Endothelial cell of hepatic sinusoid (primary cell): ENCODE measurements at regions not wholly inside any gene's neighbourhood (a gene's known extent, or its start where the extent isn't known, plus 50 kb on each side); places are given as distances from the start of the nearest gene placed in this dataset.
"Not testable (repeated sequence)": the region's sequence is repeated elsewhere in the genome, so short reads cannot be mapped to it uniquely, and the experiment has no call there.

Experiments
- in situ Hi-C: cut with HindIII; loops from 2 replicates; pipeline ENCODE4 v1.10.0; 2017; ENCODE audit warnings: low sequenced_read_pairs

- in situ Hi-C loops: no loop called here
Measured at GRCh38 chr13:91232716-91233115, 114.8 kb upstream of the MIR17HG start.

GRCh38 chr13:91233291-91233690 is 114.2 kb upstream of the MIR17HG start:
- in situ Hi-C loops: no loop called here

GRCh38 chr13:91236182-91236581 is 111.3 kb upstream of the MIR17HG start:
- in situ Hi-C loops: no loop called here

- in situ Hi-C loops: no loop called here
Measured at GRCh38 chr13:91236921-91237320, 110.6 kb upstream of the MIR17HG start.

DNA sequence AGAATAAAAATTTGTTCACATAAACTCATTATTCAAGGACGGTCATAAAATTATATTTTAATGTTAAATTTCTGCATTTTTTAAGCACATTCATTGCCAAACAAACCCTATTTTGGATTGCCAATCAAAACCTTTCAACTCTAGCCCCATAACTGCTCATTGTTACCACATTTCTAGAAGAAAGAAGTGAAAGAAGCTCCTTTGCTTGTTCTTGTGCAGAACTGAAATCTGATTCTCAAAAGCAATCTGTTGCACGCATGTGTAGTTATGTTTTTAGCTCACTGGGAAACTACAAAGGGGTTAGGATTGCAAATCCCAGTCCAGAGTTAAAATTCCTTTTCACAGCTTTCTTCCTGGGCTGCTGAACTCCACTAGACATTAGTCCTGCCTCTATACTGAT is 109.5 kb upstream of the MIR17HG start:
- in situ Hi-C loops: no loop called here

GRCh38 chr13:91240341-91240740 is 107.1 kb upstream of the MIR17HG start:
- in situ Hi-C loops: no loop called here

DNA sequence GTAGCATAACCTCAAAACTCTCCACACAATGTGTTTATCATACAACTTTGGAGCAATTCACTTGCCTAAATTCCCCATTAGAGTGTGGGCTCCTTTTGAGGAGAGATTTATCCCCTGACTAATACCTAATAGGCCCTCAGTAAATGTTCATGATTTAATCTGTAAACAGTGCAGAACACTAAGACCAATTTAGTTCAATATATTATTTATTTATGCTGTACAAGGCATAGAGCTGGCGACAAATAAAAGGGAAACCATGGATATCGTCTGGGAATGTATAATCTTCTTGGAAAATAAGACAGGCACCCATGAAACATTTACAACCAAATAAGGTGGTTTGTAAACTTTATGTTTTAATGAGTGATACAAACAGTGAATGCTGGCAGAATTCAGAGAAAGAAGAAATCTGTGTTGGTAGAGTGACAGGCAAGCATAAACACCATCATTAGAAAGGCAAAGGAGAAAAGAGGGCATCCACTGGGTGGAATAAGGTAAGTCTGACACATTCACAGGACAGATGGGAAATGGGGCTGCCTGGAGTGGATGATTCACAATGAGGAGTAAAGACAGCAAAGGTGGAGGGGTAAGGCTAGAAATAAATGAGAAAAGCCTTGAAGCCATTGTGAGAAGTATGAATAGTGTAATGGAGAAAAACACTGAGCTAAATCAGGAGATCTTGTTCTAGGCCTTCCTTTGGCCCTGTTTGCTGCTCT is 106.1 kb upstream of the MIR17HG start:
- in situ Hi-C loops: no loop called here

DNA sequence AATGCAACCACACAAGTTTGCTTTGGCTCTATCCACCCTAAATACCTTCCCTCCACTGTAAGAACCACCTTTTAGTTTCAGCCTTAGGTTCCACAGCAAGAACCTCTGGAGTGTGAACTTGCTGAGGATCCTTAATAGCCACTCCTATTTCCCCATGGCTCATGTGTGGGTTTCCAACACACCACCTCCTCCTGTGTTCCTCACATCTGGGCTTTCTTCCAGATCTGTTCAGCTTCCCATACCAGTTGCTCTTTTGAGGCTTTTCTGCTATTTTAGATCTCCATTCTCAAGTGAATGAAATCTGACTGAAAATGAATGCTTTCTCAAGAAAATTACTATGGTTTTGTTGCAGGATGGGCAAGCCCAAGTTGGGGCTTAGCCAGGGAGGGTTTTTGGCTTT is 104.8 kb upstream of the MIR17HG start:
- in situ Hi-C loops: no loop called here

DNA sequence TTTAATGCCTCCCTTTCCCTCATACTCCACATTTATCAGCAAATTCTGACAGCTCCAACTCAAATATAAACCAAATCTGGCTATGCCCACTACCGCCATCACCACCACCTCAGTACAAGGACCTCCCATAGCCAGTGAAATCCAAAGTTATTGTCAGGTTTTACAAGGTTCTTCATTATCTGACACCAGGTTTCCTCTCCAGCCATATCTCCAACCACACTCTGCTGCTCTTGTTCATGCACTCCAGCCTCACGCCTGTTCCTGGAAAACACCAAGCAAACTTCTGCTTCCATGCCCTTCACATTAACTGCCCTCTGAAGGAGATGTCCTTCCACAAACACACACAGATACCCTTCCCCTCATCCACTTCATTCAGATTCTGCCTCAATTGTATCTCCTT is 102.2 kb upstream of the MIR17HG start:
- in situ Hi-C loops: no loop called here

- in situ Hi-C loops: no loop called here
Measured at GRCh38 chr13:91247768-91248167, 99.7 kb upstream of the MIR17HG start.

GRCh38 chr13:91248249-91248648 is 99.2 kb upstream of the MIR17HG start:
- in situ Hi-C loops: no loop called here

- in situ Hi-C loops: no loop called here
Measured at GRCh38 chr13:91249370-91249769, 98.1 kb upstream of the MIR17HG start.

DNA sequence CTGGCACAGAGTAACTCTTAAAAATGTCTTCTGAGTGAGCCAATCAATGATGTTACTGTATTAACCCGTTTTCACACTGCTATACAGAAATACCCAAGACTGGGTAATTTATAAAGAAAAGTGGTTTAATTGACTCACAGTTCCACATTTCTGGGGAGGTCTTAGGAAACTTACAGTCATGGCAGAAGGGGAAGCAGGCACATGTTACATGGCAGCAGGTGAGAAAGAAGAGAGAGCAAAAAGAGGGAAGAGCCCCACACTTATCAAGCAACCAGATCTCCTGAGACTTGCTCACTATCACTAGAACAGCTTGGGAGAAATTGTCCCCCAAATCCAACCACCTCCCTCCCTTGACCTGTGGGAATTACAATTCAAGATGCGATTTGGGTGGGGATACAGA is 97.6 kb upstream of the MIR17HG start:
- in situ Hi-C loops: no loop called here

DNA sequence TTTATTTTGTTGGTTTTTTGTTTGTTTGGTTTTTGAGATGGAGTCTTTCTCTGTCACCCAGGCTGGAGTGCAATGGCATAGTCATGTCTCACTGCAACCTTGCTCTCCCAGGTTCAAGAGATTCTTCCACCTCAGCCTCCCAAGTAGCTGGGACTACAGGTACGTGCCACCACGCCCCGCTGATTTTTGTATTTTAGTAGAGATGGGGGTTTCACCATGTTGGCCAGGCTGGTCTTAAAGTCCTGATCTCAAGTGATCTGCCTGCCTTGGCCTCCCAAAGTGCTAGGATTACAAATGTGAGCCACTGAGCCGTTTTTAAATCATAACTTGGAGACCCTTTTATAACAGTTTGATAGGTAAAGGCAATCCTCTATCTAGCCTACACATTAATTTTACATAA is 95.9 kb upstream of the MIR17HG start:
- in situ Hi-C loops: not testable (repeated sequence)

DNA sequence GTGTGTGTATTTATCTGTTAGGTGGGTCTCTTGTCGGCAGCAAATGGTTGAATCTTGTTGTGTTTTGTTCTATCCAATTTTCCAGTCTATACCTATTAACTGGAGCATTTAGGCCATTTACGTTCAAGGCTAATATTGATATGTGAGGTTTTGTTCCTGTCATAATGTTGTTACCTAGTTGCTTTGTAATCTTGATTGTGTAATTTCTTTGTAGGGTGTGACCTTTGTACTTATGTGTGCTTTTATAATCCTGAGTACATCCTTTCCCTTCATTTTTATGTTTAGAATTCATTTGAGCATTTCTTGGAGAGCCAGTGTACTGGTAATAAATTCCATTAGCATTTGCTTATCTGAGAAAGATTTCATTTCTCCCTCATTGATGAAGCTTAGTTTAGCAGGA is 83.0 kb upstream of the MIR17HG start:
- in situ Hi-C loops: no loop called here

DNA sequence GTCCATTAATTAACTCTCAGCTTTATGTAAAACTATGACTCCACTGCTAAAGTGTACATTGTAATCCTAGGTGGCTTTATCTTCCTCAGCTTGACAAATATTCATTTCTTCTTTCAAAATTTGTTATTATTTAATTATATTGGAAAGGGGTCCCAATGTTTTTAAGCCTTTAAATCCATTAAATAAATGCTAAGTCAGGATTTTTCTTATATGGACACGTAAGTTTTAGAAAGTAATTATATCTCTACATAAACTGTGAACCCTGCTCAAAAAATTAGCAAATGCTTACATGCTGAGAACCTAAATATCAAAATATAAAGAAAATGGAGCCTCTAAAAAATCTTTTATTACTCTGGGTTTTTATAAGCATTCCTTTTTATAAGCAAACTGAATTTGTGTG is 78.2 kb upstream of the MIR17HG start:
- in situ Hi-C loops: no loop called here

DNA sequence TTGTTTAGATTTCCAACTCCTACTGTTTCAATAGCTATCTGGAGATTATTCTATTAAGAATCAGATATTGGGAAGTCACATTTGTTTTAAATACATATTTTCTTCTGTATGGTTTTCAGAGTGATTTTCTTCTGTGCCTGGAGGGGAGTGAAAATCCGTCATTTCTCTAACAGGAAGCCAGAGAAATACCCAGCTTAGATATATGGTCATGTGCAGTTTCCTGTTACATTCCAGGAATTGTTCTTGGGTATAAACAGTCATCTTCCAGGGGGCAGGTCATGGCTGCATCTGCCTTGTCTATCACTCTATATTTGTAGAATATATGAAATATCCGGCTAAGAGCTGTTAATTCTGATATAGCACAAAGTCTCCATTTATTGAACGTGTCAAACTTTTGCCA is 77.5 kb upstream of the MIR17HG start:
- in situ Hi-C loops: no loop called here

DNA sequence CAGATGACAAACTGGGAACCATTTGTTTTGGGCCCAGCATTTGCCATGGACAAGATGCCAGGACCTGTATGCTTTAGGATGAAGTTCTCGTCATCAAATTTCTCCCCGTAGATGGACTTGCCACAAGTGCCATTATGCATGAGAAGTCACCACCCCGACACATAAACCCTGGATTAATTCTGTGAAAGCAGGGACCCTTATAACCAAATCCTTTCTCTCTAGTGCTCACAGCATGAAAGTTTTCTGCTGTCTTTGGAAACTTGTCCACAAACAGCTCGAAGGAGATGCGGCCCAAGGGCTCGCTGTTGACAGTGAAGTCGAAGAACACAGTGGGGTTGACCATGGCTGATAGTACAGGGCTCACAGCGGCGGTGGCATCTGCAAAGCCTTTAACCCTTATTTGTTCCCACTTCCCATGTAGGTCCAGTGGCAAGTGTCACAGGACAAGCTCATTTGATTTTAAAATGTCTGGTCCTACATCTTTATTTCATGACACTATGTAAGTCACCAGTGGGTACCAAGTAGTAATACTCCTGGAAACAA is 75.2 kb upstream of the MIR17HG start:
- in situ Hi-C loops: no loop called here

GRCh38 chr13:91273675-91274074 is 73.8 kb upstream of the MIR17HG start:
- in situ Hi-C loops: no loop called here

DNA sequence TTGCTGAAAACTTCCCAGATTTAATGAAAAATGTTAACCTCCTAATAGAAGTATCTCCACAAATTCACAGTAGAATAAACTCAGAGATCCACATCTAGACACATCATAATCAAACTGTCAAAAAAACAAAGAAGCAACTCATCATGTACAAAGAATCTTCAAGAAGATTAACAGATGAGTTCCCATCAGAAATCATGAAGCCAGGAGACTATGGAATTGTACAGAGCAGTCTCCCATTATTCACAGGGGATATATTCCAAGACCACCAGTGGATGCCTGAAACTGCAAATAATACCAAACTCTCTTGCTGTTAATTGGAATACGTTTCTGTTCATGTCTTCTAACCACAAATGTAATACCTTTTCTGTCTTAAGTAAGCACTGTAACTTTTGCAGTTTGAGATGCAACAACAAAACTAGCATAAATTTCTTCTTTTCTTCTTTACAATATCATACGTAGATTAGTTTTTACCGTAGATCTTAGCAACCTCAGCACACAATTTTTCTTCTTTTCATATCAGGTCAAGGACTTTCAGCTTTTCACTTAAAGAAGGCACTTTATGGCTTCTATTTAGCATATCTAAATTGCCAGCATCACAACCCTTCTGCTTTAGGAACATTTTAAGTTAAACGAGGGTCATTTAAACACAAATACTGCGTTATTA is 70.3 kb upstream of the MIR17HG start:
- in situ Hi-C loops: no loop called here

GRCh38 chr13:91278291-91278690 is 69.2 kb upstream of the MIR17HG start:
- in situ Hi-C loops: no loop called here

DNA sequence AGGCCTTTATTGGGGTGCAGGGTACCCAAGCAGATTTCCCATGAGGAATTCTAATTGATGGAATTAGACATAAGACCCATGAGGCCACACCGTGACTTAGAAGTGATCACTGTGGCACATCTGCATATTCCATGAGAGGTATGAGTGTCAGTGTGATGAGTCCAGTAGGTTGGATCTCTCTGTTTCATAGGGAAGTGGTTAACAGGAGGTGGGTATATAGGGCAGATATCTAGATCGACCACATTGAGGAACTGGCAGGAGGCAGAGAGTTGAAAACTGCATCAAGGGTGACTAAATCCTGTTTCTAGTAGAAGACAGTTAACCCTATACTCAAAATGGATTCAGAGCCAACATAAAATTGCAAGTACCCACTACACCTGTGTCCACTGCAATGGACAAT is 68.6 kb upstream of the MIR17HG start:
- in situ Hi-C loops: no loop called here

GRCh38 chr13:91280801-91281200 is 66.7 kb upstream of the MIR17HG start:
- in situ Hi-C loops: no loop called here
